RWPE2 (cell line): ENCODE measurements at regions not wholly inside any gene's neighbourhood (a gene's known extent, or its start where the extent isn't known, plus 50 kb on each side); places are given as distances from the start of the nearest gene placed in this dataset.

Experiments
- ATAC-seq: fragments of 200-7000 bp; cut with Tn5 transposase; 3 replicates; pipeline ENCODE4 v1.9.1; 2021; ENCODE audit warnings: low read depth
- DNase-seq: peaks from one replicate; pipeline ENCODE4 v3.0.0-alpha.2; 2020; ENCODE audit warnings: low spot score
- H3K27ac ChIP-seq: fragments of 450-650 bp; 2 replicates; pipeline ENCODE4 v1.5.1; 2017; ENCODE audit warnings: mild to moderate bottlenecking; ENCODE audit not compliant: poor library complexity, severe bottlenecking
- H3K27me3 ChIP-seq: fragments of 250-450 bp; sonication (Bioruptor Pico); 2 replicates; pipeline ENCODE4 v1.5.1; 2021; ENCODE audit warnings: mild to moderate bottlenecking, moderate library complexity; ENCODE audit not compliant: insufficient read depth, poor library complexity, severe bottlenecking
- H3K36me3 ChIP-seq: fragments of 250-450 bp; sonication (Bioruptor Pico); 2 replicates; pipeline ENCODE4 v1.5.1; 2020; ENCODE audit warnings: low read depth, mild to moderate bottlenecking, moderate library complexity
- H3K4me1 ChIP-seq: fragments of 250-450 bp; sonication (Bioruptor Pico); 2 replicates; pipeline ENCODE4 v1.5.1; 2021; ENCODE audit warnings: mild to moderate bottlenecking, moderate library complexity; ENCODE audit not compliant: insufficient read depth, poor library complexity, severe bottlenecking
- H3K4me3 ChIP-seq: fragments of 250-450 bp; sonication (Bioruptor Pico); 2 replicates; pipeline ENCODE4 v1.5.1; 2021; ENCODE audit warnings: mild to moderate bottlenecking, moderate library complexity; ENCODE audit not compliant: severe bottlenecking
- H3K9me3 ChIP-seq: fragments of 250-450 bp; sonication (Bioruptor Pico); 2 replicates; pipeline ENCODE4 v1.5.1; 2021; ENCODE audit warnings: mild to moderate bottlenecking, moderate library complexity; ENCODE audit not compliant: severe bottlenecking
- CTCF ChIP-seq: fragments of 450-650 bp; IDR thresholded peaks from one replicate; pipeline ENCODE4 v1.5.1; 2017; ENCODE audit warnings: mild to moderate bottlenecking, moderate library complexity; ENCODE audit not compliant: poor library complexity, severe bottlenecking

- Histone ChIP-seq H3K36me3 (no peaks in the 10 kb centered on the region), H3K27ac (no peak overlapping the region), H3K27me3 (no peaks in the 10 kb centered on the region), H3K4me3 (no peak overlapping the region), H3K9me3 (no peaks in the 10 kb centered on the region), H3K4me1 (peaks cover 15% of the 10 kb centered on the region)
- ATAC-seq (no peak), DNase-seq (no peak)
- TF ChIP-seq CTCF: no peak
These were observed 76.5 kb upstream of the ODAD2 start for GRCh38 chr10:28075424-28075823.

- Histone ChIP-seq H3K4me1 (peaks cover 5% of the 10 kb centered on the region), H3K4me3 (no peak overlapping the region), H3K36me3 (no peaks in the 10 kb centered on the region), H3K9me3 (no peaks in the 10 kb centered on the region), H3K27me3 (no peaks in the 10 kb centered on the region), H3K27ac (no peak overlapping the region)
- no peak for TF ChIP-seq CTCF
- ATAC-seq (peak; percentile 85), DNase-seq (no peak)
These were observed 73.7 kb upstream of the ODAD2 start for GRCh38 chr10:28072573-28072972.

- Histone ChIP-seq H3K27me3 (no peaks in the 10 kb centered on the region), H3K4me3 (no peak overlapping the region), H3K9me3 (no peaks in the 10 kb centered on the region), H3K27ac (no peak overlapping the region), H3K36me3 (no peaks in the 10 kb centered on the region), H3K4me1 (peaks cover 6% of the 10 kb centered on the region)
- TF ChIP-seq CTCF: no peak
- DNase-seq (no peak), ATAC-seq (no peak)
These were observed 61.2 kb upstream of the ODAD2 start for GRCh38 chr10:28060031-28060607.

GRCh38 chr10:28058746-28059145 is 59.9 kb upstream of the ODAD2 start:
- no peaks in the 10 kb centered on the region for H3K9me3 ChIP-seq
- H3K36me3 ChIP-seq: no peaks in the 10 kb centered on the region
- no peak overlapping the region for H3K27ac ChIP-seq
- DNase-seq (no peak), ATAC-seq (no peak)
- no peak overlapping the region for H3K4me3 ChIP-seq
- no peaks in the 10 kb centered on the region for H3K27me3 ChIP-seq
- no peak for TF ChIP-seq CTCF
- H3K4me1 ChIP-seq: peaks cover 20% of the 10 kb centered on the region

- H3K4me1 ChIP-seq: peaks cover 26% of the 10 kb centered on the region
- ATAC-seq (peak; percentile 88), DNase-seq (no peak)
- TF ChIP-seq CTCF: no peak
- H3K27ac ChIP-seq: peak overlapping the region; percentile 94
- no peaks in the 10 kb centered on the region for H3K27me3 ChIP-seq
- no peaks in the 10 kb centered on the region for H3K36me3 ChIP-seq
- no peaks in the 10 kb centered on the region for H3K9me3 ChIP-seq
- H3K4me3 ChIP-seq: no peak overlapping the region
These were observed 55.5 kb upstream of the ODAD2 start for GRCh38 chr10:28054228-28054860.
